Duodenal mucosa (tissue), 2 donors: ENCODE measurements at regions not wholly inside any gene's neighbourhood (a gene's known extent, or its start where the extent isn't known, plus 50 kb on each side); places are given as distances from the start of the nearest gene placed in this dataset.
"Not testable (repeated sequence)": the region's sequence is repeated elsewhere in the genome, so short reads cannot be mapped to it uniquely, and the experiment has no call there.

Source experiments
- H3K27ac ChIP-seq: one replicate; pipeline ENCODE4 v1.7.0; 2013; ENCODE audit warnings: low read depth, low read length
- H3K27me3 ChIP-seq, 2 donors: one replicate each; pipeline ENCODE4 v1.7.0; 2013; ENCODE audit warnings: low read length in 2 of 2, control low read depth in 1 of 2; ENCODE audit not compliant: insufficient read depth in 2 of 2, control insufficient read depth in 1 of 2
- H3K36me3 ChIP-seq, 2 donors: one replicate each; pipeline ENCODE4 v1.7.0; 2013; ENCODE audit warnings: low read length in 2 of 2, control low read depth in 1 of 2; ENCODE audit not compliant: insufficient read depth in 2 of 2, control insufficient read depth in 1 of 2
- H3K4me1 ChIP-seq, 2 donors: one replicate each; pipeline ENCODE4 v1.7.0; 2013; ENCODE audit warnings: low read length in 2 of 2, control low read depth in 1 of 2; ENCODE audit not compliant: insufficient read depth in 2 of 2, control insufficient read depth in 1 of 2
- H3K4me3 ChIP-seq, 2 donors: one replicate each; pipeline ENCODE4 v1.7.0; 2013; ENCODE audit warnings: low read length in 2 of 2, low read depth in 1 of 2
- H3K9ac ChIP-seq, 2 donors: one replicate each; pipeline ENCODE4 v1.7.0; 2013; ENCODE audit warnings: low read length in 2 of 2, low read depth in 1 of 2
- H3K9me3 ChIP-seq, 2 donors: one replicate each; pipeline ENCODE4 v1.7.0; 2013; ENCODE audit warnings: low read length in 2 of 2, control low read depth in 1 of 2; ENCODE audit not compliant: control insufficient read depth in 1 of 2

DNA sequence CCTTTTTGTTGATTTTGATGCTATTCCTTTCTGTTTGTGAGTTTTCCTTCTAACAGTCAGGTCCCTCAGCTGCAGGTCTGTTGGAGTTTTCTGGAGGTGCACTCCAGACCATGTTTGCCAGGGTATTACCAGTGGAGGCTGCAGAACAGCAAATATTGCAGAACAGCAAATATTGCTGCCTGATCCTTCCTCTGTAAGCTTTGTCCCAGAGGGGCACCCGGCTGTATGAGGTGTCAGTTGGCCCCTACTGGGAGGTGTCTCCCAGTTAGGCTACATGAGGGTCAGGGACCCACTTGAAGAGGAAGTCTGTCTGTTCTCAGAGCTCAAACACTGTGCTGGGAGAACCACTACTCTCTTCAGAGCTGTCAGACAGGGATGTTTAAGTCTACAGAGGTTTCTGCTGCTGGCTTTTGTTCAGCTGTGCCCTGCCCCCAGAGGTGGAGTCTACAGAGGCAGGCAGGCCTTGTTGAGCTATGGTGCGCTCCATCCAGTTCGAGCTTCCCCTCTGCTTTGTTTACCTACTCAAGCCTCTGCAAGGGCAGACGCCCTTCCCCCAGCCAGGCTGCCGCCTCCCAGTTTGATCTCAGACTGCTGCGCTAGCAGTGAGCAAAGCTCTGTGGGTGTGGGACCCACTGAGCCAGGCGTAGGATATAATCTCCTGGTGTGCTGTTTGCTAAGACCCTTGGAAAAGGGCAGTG is 70.3 kb upstream of the CECR2 start:
- not testable (repeated sequence) for H3K9me3 ChIP-seq, H3K4me1 ChIP-seq, H3K4me3 ChIP-seq, H3K36me3 ChIP-seq, H3K27ac ChIP-seq, H3K9ac ChIP-seq, H3K27me3 ChIP-seq

DNA sequence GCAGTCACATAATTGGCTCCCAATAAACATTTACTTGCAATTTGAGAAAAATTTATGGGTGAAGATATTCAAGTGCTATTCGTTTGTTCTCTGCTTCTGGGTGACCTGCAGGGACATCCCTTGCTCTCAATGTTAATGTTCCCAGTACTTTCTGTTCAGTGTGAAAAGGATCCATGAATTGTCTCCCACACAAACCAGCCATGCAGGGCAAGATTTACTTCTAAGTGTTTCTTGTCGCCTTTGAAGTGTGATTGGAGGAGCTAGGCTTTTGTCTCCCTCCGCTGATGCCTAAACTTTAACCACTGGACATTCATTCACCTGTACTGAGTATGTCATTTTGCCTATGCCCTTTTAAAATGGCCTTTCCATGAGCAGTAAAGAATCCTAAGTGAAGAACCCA is 66.4 kb upstream of the ADA2 start:
- H3K27ac ChIP-seq, result no peak overlapping the region
- H3K4me1 ChIP-seq, result peaks cover 0 to 2% of the 10 kb centered on the region in 2 donors
- H3K9ac ChIP-seq, result no peak overlapping the region
- no peaks in the 10 kb centered on the region for H3K9me3 ChIP-seq
- H3K4me3 ChIP-seq, result no peak overlapping the region
- H3K27me3 ChIP-seq, result no peaks in the 10 kb centered on the region
- H3K36me3 ChIP-seq, result no peaks in the 10 kb centered on the region

DNA sequence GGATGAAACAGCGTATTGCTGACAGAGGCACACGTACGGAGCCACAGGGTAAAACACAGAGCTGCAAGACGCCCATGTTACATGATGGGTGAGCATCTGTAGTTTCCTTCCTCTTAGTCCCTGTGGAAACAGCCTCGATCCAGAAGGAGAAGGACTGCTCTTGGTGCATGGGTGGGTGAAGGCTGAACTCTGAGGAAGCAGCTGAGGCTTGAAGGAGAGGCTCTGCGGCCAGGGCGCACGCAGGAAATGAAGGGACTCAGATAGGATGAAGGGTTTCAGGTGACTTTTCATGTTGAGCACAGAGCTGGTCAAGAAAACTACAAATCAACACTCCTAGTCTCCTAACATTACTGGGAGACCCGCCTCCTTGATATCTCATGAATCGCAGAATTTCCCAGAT is 65.7 kb upstream of the ADA2 start:
- Histone ChIP-seq H3K4me3 (no peak overlapping the region), H3K36me3 (no peaks in the 10 kb centered on the region), H3K27me3 (no peaks in the 10 kb centered on the region), H3K27ac (no peak overlapping the region), H3K4me1 (peaks cover 0 to 6% of the 10 kb centered on the region in 2 donors), H3K9ac (no peak overlapping the region), H3K9me3 (no peaks in the 10 kb centered on the region)

DNA sequence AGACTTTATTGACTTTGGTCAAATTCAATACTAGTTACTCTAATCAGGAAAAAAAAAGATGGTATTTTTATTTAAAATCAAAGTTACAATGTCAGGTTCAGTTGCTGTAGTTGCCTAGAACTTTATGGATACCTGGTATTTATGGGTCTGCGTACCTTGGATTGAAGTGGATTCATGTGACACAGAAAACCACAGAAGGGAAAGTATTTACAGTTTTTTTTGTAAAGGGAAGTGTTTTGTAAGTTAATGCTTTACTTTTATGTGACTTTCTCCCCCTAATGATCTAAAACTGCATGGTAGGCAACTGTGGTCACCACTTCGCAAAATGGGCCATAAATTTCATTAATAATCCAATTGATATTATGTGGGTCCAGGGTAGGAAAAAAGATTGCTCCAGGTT is 65.2 kb upstream of the ADA2 start:
- Histone ChIP-seq H3K27me3 (no peaks in the 10 kb centered on the region), H3K9ac (no peak overlapping the region), H3K27ac (no peak overlapping the region), H3K4me1 (peaks cover 0 to 6% of the 10 kb centered on the region in 2 donors), H3K4me3 (no peak overlapping the region), H3K36me3 (no peaks in the 10 kb centered on the region), H3K9me3 (no peaks in the 10 kb centered on the region)

DNA sequence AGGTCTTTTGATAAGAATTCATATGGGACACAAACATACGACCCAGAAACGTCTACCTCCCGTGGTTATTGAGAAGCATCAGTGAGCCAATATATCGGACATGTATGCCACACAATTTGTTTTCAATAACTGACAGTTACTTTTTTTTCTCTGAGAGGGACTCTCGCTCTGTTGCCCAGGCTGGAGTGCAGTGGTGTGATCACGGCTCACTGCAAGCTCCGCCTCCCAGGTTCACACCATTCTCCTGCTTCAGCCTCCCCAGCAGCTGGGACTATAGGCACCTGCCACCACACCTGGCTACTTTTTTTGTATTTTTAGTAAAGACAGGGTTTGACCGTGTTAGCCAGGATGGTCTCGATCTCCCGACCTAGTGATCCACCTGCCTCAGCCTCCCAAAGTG is 64.6 kb upstream of the ADA2 start:
- H3K9me3 ChIP-seq, H3K36me3 ChIP-seq, H3K27ac ChIP-seq, H3K4me3 ChIP-seq, H3K27me3 ChIP-seq, H3K4me1 ChIP-seq, H3K9ac ChIP-seq: not testable (repeated sequence)

DNA sequence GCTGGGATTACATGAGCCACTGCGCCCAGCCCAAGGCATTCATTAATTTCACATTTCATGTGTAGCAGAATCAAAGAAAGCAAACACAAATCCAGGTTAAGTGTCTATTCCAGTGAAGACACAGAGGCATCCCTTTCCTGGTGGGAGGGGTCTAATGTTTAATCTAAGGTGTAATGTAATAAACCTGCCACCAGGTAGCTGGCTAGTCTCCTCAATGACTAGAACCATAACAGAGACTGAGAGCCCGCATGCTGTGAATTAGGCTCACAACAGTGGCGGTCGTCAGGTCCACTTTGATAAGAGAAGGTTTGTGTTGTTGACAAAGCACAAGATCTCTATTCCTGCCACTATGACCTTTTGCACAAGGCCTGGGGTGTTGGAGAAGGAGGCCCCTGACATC is 64.2 kb upstream of the ADA2 start:
- peaks cover 0 to 6% of the 10 kb centered on the region in 2 donors for H3K4me1 ChIP-seq
- H3K9ac ChIP-seq, result no peak overlapping the region
- H3K27me3 ChIP-seq, result no peaks in the 10 kb centered on the region
- no peaks in the 10 kb centered on the region for H3K36me3 ChIP-seq
- no peak overlapping the region for H3K27ac ChIP-seq
- no peaks in the 10 kb centered on the region for H3K9me3 ChIP-seq
- no peak overlapping the region for H3K4me3 ChIP-seq

DNA sequence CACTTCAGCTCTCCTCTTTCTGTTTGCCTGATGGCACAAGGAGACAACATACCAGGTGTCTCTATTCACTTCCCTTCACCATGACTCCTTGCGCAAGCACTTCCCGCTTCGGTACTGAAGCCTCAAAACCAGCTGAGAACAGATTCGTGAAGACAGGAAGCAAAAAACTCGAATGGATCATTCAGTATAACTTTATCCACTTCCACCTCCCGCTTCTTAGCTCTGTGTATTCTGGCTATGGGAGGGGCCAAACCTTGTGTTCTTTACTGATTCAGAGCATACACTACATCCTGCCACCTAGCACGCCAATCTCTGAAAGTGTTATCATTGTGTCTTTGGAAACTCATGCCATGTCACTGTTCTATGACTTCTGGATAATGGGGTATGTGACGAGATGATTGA is 62.2 kb upstream of the ADA2 start:
- Histone ChIP-seq H3K9ac (no peak overlapping the region), H3K36me3 (no peaks in the 10 kb centered on the region), H3K4me3 (no peak overlapping the region), H3K27ac (no peak overlapping the region), H3K4me1 (peaks cover 0 to 6% of the 10 kb centered on the region in 2 donors), H3K27me3 (no peaks in the 10 kb centered on the region), H3K9me3 (no peaks in the 10 kb centered on the region)

DNA sequence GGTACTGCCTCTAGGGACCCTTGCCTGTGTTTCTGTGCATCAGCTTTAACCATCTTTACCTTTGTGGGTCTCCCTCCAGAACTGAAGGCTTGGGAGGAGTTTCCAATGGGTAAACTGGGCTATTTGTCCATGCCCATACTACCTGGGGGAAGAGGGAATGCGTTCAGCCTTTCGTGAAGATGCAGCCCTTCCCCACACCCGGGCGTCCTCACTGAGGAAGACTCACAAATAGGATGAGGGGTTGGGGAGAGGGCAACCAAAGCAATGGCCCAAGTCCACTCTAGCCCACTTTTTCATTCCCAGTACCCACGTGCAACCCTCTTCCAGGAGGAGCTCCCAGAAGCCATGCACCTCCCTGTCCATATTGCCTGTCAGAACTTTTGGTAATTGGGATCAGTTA is 61.8 kb upstream of the ADA2 start:
- Histone ChIP-seq H3K9ac (no peak overlapping the region), H3K27me3 (no peaks in the 10 kb centered on the region), H3K9me3 (no peaks in the 10 kb centered on the region), H3K36me3 (no peaks in the 10 kb centered on the region), H3K27ac (no peak overlapping the region), H3K4me1 (peaks cover 0 to 6% of the 10 kb centered on the region in 2 donors), H3K4me3 (no peak overlapping the region)

DNA sequence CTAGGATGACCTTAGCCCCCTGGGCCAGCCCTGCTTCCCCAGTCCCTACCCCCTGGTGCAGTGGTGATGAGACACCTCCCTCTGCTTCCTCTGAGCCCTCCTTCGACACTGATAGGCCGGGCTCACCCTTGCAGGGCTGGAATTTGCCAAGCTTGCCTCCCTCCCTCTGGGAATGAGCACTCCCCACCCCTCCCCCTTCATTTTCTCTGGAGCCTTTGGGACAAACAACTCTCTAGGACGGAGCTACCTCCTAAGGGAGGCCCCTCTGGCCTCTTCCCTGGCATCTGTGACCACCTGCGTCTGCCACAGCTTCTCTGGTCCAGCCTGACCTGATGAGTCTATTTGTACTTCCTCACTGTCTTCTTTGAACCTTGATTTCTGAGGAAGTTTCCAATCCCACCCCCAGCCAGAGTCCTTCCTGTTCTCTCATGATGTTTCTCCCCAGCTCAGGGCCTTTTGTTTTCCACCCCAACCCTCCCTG is 53.3 kb upstream of the ADA2 start:
- no peak overlapping the region for H3K27ac ChIP-seq

DNA sequence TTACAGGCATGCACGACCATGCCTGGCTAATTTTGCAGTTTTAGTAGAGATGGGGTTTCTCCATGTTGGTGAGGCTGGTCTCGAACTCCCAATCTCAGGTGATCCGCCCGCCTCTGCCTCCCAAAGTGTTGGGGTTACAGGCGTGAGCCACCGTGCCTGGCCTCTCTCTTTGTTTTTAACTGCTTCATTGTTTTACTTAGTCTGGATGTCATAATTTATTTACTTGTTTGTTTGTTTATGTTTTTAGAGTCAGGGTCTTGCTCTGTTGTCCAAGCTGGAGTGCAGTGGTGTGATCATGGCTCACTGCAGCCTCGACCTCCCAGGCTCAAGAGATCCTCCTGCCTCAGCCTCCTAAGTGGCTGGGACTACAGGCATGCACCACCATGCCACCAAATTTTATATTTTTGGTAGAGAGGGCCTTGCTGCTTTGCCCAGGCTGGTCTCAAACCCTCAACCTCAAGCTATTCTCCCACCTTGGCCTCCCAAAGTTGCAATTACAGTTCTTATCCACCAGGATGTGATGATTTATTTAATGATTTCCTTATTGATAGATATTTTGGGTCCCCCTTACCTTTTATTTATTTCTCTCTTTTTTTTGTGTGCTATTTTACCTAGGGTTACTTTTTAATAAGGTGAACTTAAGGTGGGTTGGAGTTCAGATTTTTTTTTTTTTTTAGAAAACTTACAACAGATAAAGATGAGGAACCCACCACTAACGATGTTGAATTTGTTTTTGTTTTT is 52.6 kb upstream of the ADA2 start:
- no peaks in the 10 kb centered on the region for H3K9me3 ChIP-seq
- peaks cover 12 to 17% of the 10 kb centered on the region in 2 donors for H3K4me1 ChIP-seq
- H3K27me3 ChIP-seq, result no peaks in the 10 kb centered on the region
- H3K27ac ChIP-seq, result no peak overlapping the region
- no peak overlapping the region for H3K4me3 ChIP-seq
- H3K36me3 ChIP-seq, result no peaks in the 10 kb centered on the region
- H3K9ac ChIP-seq, result no peak overlapping the region

More for the DNA sequence above, 53.3 kb upstream of the ADA2 start:
- H3K4me1 ChIP-seq, result peaks cover 8 to 14% of the 10 kb centered on the region in 2 donors
- no peak overlapping the region for H3K4me3 ChIP-seq
- no peaks in the 10 kb centered on the region for H3K9me3 ChIP-seq
- no peaks in the 10 kb centered on the region for H3K27me3 ChIP-seq
- no peaks in the 10 kb centered on the region for H3K36me3 ChIP-seq
- H3K9ac ChIP-seq, result no peak overlapping the region
